ENCODE measurements at regions not wholly inside any gene's neighbourhood (a gene's known extent, or its start where the extent isn't known, plus 50 kb on each side); places are given as distances from the start of the nearest gene placed in this dataset.
A peak's percentile ranks its signal among the peaks of the same experiment; 100 is the strongest.

DNA sequence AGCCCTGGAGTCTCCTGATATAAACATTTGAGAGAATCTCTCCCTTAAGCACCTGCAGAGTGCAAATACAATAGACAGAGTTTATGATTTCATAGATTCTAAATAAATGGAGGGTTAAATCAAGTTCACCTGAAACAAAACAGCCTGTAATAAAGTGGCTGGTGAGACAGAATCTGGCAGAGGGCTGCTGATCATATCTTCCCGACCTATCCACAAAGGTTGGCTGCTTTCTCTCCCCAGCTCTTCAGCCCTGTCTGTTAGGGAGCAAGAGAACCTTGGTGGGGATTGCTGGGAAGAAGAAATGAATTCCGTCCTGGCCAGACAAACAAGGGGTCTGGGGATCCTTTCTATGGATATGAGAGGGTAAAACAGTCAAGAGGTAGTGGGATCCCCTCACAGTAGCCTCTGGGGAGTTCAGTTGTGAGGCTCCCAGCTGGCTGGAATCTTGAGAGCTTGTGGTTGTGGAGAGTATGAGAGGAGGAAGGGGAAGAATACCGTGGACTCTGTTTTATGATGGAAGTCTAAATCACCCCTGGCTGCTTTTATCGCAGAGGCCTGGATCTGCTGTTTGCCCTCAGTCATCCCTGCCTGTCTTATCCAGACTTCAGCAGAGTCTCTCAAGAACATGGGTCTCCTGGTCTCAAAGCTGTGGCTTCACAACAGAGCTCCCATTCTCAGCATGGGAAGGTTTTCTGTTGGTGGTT, 451.3 kb downstream of the NTRK3 start:
- no peak for DNase-seq

DNA sequence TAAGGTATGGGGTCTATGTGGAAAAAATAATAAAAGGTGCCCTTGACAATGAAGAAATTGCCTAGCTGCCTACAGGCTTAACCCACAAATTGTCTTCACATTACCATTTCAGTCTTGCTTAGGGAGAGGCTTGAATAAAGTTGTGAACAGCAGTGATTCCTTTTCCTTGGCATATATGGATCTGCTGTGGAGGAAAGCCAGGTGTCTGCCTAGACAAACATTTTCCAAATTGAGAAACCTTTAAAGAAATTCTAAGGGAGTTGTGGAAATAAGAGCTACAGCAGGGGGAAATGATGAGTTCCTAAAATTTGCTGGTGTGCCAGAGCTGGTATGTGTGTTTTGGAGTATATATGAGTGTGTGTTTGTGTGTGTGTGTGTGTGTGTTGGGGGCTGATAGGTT, 452.1 kb downstream of the NTRK3 start:
- no peak for DNase-seq

DNA sequence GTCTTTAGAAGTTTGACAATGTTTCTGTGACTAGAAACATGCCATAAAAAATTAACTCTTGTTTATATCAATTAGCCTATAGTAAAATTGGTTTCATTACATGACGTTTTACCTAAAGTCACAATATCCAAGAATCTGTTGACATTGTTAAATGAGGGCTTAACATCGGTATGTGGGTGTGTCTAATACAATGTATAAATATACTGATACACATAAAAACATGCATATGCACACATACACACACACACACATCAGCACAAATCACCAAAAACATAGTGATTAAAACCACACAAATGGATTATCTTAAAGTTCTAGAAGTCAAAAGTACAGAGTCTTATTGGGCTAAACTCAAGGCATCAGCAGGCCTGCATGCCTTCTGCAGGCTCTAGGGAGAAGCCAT, 456.7 kb downstream of the NTRK3 start:
- no peak for DNase-seq

- DNase-seq = no peak
These were observed 457.1 kb downstream of the NTRK3 start for GRCh38 chr15:87799428-87799827.

GRCh38 chr15:87793725-87794124, 462.8 kb downstream of the NTRK3 start:
- no peak for DNase-seq

- DNase-seq = no peak
These were observed 464.1 kb downstream of the NTRK3 start for GRCh38 chr15:87792250-87793040.

DNA sequence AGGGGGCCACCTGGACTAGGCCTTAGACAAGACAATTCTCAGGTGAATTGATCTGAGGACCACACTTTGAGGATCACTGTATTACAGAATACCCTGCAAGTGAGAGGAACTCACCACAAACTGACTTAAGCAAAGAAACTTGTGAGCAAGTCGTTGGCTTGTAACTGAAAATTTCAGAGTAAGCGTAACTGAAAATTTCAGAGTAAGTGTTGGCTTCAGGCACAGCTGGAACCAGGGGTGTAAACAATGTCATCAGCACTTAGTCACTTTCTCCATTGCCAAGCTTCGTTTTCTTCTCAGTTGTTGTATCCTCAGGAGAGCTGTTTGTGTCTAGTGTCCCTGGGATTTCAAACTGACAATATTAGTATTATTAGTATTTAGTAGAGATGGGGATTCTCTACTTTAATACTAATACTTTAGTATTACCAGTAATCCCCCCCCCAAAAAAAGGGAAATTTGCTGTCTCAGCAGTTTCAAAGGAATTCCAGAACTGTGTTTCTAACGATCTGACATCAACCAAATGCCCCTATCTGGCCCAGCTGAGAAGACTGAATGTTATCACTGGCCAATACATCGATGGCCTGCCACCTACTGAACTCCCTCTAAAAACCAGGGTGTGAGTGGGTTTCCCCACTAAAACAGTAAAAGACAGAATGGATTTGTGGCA, 474.4 kb downstream of the NTRK3 start:
- DNase-seq = no peak

GRCh38 chr15:87779746-87780145, 476.8 kb downstream of the NTRK3 start:
- DNase-seq = no peak

- DNase-seq = no peak
These were observed 478.2 kb downstream of the NTRK3 start for GRCh38 chr15:87778358-87778757.

DNA sequence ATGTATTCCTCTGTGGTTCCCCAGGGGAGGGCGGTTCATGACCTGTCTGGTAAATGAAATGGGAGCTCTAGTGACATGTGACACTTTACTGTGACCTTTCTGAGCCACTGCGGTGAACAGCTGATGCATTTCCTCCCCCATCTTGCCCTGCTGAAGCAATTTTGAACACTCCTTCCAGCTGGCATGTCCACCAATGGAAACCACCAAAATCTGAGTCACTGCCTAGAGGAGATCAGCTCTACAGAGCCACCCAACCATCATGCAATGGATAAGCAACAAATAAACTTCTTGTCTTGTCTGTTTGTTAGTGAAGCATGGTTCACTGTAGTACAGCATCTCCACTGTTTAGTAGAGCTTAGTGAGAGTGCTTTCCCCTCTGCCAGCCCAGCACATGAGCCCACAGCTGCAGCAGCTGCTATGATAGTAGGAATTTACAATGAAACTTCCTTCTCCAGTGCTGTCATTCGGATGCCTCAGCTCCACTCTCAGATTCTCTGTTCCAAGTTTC, 479.4 kb downstream of the NTRK3 start:
- DNase-seq = no peak

DNA sequence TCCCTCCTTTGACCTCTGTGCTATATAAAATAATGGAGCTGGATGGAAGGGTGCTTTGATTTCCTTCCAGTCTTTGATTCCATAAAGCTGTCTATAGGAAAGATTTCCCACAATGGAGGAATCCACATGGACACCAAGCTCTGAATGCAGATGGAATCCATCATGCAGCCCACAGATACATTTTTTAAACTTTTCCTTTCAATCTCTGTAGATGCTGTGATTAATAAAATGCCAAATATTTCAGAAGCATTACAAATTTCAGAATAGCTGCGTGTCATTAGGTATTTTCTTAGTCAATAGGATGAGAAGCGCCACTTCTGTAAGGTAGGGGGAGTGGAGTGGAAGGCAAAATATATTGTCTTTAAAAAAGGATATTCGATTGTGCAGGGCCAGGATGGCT, 489.0 kb downstream of the NTRK3 start:
- no peak for DNase-seq

DNA sequence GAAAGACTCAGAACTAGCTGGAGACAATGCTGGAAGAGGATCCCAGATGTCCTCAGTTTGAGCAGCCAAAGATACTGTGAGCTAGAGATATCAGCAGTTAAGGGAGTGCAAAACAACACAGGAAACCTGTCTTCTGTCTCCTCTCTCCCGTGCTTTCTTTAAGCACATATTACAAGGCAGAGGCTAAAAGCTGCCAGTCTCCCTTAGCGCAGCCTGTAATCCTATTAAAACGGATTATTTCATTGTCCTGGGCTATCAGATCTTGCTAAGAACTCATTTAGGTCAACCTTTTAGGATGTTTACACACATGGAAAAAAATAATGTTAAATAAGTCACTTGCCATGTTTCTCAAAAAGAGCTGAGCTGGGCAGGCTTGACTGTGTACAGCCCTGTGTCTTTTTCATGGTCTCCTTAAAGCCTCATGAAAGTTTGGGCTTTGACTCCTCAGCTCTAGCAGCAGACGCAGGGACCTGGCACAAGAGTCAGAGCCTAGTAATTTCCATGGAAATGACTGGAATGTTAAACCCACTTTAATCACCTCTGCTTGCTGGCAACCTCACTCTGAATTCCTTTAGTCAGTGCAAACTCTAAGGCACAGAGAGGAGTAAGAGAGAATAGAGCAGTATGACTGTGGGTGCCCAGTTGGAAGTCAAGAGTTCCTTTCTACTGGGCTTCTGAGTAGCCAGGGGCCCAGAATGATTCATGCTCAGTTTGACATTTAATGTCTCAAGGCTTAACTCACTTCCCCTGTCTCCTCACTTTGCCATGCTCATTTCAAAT, 491.9 kb downstream of the NTRK3 start:
- DNase-seq = no peak

GRCh38 chr15:87763837-87764236, 492.7 kb downstream of the NTRK3 start:
- DNase-seq = no peak

- DNase-seq = no peak
These were observed 494.6 kb downstream of the NTRK3 start for GRCh38 chr15:87761736-87762509.

DNA sequence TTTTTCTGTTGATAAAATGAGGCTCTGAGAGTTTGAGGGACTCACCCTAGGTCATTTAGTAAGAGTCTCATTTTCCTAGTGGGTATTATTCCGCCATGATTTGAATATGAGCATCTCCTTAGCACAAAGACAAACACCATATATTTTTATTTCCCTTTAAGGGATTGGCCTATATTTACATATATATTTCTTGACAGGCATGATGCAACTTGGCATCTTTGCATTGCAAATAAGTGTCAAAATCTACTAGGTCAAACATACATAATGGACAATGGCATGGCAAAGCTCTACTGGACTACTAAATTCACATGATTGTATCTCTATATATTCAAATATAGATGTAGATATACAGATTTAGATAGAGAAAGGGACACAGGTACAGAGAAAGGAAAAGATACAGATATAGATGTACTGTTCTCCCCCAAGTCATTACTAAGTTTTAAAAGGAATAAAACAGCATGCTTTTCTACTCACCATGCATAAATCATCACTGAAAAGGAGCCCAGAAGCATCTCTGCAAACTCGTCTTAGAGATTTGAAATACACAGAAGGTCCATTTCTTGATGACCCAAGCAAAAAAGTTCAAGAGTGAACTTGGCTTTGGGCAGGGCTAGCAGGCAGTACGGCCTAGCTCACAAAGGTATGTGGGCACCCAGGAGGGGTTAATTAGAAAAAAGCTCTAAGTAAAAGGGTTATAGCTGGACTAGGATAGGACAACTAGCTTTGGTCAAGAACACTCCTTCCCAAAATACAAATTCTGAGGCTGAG, 495.8 kb downstream of the NTRK3 start:
- DNase-seq = peak; percentile 95

DNA sequence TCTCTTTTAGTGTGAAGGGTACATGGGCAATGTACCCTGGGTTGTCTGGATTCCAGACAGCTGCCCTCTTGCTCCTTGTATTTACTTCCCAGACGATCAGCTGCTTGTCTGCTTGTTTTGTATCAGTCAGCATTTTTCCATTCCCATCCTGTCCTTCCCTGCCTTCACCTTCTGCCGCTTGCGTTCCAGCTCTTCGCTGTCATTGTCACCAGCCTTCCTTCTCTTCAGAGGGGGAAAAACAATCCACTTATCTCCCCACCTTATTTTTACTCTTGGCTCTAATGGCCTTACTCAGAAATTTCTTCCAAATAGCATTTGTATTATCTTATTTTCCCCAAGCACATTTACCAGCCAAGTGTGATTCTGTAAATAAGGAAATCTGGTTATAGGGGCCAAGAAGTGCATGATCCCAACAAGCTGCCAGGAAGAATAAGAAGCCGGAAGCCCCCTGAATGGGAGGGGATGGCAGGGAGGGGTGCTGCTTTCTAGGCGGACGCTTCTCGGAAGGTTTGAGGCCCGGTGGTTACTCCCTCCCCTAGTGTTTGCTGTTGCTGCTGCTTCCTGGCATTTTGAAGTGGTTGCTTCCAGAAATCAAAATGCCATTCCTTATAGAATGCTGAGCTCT, 497.6 kb downstream of the NTRK3 start:
- DNase-seq = no peak

DNA sequence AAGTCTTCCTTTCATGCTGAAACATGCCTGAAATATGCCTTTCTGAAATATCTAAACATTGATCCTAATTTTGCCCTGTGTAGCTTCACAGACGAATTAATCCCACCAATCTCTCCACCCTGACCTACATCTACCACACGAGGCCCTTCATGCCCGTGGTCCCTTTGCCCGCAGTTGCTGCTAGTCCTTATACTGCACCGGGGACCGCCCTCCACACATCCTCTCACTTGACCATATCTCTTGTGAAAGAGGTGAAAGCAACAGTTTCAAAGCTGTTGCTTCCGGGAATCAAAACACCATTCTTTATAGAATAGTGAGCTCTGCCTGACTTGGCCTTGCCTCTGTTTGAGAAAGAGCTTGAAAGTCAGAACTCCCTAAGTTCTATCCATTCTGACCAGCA, 499.5 kb downstream of the NTRK3 start:
- DNase-seq = no peak

DNA sequence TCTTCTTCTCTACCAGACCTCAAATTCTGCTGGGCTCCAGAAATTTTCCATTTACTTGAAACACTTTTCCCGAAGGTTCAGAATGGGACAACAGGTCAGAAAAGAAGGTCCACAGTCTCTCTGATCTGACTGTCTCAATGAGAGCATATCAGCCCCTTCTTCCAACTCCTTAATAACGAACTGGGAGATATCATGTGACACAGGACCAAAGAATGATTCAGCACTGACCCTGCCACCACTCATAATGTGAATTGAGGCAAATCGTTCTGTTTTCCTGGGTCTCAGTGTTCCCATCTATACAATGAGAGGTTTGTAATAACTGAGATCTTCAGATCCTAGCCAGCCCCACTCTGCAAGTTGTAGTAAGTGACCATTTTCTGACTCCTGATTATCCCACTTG, 500.5 kb downstream of the NTRK3 start:
- DNase-seq = no peak

DNA sequence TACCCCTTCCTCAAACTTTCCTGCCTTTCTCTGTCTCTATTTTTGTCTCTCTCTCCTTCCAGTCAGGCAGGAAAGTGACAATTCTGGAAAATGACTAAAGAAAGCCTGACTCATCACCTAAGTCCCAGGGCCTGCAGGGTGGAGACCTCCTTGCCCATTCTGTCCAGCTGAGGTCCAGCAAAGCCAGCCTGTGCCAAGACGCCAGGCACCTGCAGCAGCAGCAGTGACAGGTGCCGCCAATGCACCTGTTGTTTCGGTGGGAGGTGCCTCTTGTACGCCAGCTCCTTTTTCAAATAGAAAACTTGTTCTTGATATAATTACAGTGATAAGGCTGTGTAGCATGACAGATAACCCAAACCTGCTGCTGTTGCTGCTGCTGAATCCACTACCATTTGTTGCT, 501.3 kb downstream of the NTRK3 start:
- peak; percentile 34 for DNase-seq

DNA sequence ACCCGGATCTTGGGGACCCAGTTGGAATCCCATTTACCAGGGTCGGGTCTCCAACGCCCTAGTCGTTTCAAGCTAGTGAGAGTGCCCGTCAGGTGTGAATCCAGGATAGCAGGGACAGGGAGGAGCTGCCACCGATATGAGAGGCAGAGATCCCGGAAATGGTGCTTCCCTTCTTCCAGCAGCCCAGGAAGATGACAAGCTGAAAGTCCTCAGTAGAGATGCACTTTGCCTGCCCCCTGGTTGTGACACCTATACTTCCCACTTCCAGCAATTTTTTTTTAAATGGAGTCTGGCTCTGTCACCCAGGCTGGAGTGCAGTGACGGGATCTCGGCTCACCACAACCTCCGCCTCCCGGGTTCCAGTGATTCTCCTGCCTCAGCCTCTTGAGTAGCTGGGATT, 503.0 kb downstream of the NTRK3 start:
- no peak for DNase-seq
